Sigmoid colon (tissue), 4 donors: ENCODE measurements at regions not wholly inside any gene's neighbourhood (a gene's known extent, or its start where the extent isn't known, plus 50 kb on each side); places are given as distances from the start of the nearest gene placed in this dataset.
"Not testable (repeated sequence)": the region's sequence is repeated elsewhere in the genome, so short reads cannot be mapped to it uniquely, and the experiment has no call there.

Experiments
- CTCF ChIP-seq, 4 experiments: fragments of 450-650 bp in 3 of 4; fragments of 200-600 bp in 1 of 4; IDR thresholded peaks; one replicate each; pipeline ENCODE4 v1.5.1; 2016 to 2019; ENCODE audit warnings: antibody characterized with exemption in 4 of 4, mild to moderate bottlenecking in 3 of 4, moderate library complexity in 2 of 4
- POLR2A ChIP-seq, 2 donors: fragments of 450-650 bp; IDR thresholded peaks; one replicate each; pipeline ENCODE4 v1.6.1; 2016; ENCODE audit warnings: antibody characterized with exemption in 2 of 2, mild to moderate bottlenecking in 2 of 2, moderate library complexity in 2 of 2
- POLR2AphosphoS5 ChIP-seq, 4 donors: sonication (generic); formaldehyde crosslinking; IDR thresholded peaks; one replicate each; pipeline ENCODE4 v1.6.1; 2017; ENCODE audit warnings: antibody characterized with exemption in 4 of 4

GRCh38 chr14:105604531-105605463 is 78.4 kb downstream of the TMEM121 start:
- TF ChIP-seq CTCF, POLR2AphosphoS5, POLR2A (IDR thresholded peaks at IDR 0.05): not testable (repeated sequence)
